GM18519 (cell line): ENCODE measurements at regions not wholly inside any gene's neighbourhood (a gene's known extent, or its start where the extent isn't known, plus 50 kb on each side); places are given as distances from the start of the nearest gene placed in this dataset.

ENCODE experiments used
- ATAC-seq: cut with Tn5 transposase; IDR thresholded peaks from one replicate; pipeline ENCODE4 v1.9.1; 2021; ENCODE audit warnings: mild to moderate bottlenecking, moderate library complexity; ENCODE audit not compliant: unreplicated experiment, low FRiP score

- no peak for ATAC-seq
Observed at GRCh38 chr2:6545336-6545735, 320.4 kb downstream of the CMPK2 start.

GRCh38 chr2:6545795-6546194 lies 319.9 kb downstream of the CMPK2 start:
- ATAC-seq: no peak

GRCh38 chr2:6554466-6554865 lies 311.2 kb downstream of the CMPK2 start:
- no peak for ATAC-seq

- ATAC-seq: no peak
Observed at GRCh38 chr2:6556755-6557154, 309.0 kb downstream of the CMPK2 start.

- no peak for ATAC-seq
Observed at GRCh38 chr2:6557737-6558136, 308.0 kb downstream of the CMPK2 start.

- no peak for ATAC-seq
Observed at GRCh38 chr2:6562771-6563170, 302.9 kb downstream of the CMPK2 start.

- ATAC-seq: no peak
Observed at GRCh38 chr2:6564326-6564725, 301.4 kb downstream of the CMPK2 start.

GRCh38 chr2:6574121-6574520 lies 291.6 kb downstream of the CMPK2 start:
- no peak for ATAC-seq

- no peak for ATAC-seq
Observed at GRCh38 chr2:6576302-6576701, 289.4 kb downstream of the CMPK2 start.

GRCh38 chr2:6577960-6578359 lies 287.7 kb downstream of the CMPK2 start:
- ATAC-seq: no peak

- ATAC-seq: no peak
Observed at GRCh38 chr2:6578416-6578815, 287.3 kb downstream of the CMPK2 start.

- ATAC-seq: no peak
Observed at GRCh38 chr2:6579281-6579680, 286.4 kb downstream of the CMPK2 start.

- no peak for ATAC-seq
Observed at GRCh38 chr2:6580982-6581381, 284.7 kb downstream of the CMPK2 start.

GRCh38 chr2:6589150-6589549 lies 276.6 kb downstream of the CMPK2 start:
- ATAC-seq: no peak

GRCh38 chr2:6590442-6590841 lies 275.3 kb downstream of the CMPK2 start:
- ATAC-seq: no peak

- ATAC-seq: no peak
Observed at GRCh38 chr2:6602471-6602870, 263.2 kb downstream of the CMPK2 start.

GRCh38 chr2:6605836-6606505 lies 259.7 kb downstream of the CMPK2 start:
- ATAC-seq: no peak

GRCh38 chr2:6617794-6618193 lies 247.9 kb downstream of the CMPK2 start:
- ATAC-seq: no peak

GRCh38 chr2:6618201-6618600 lies 247.5 kb downstream of the CMPK2 start:
- no peak for ATAC-seq

GRCh38 chr2:6623746-6624145 lies 242.0 kb downstream of the CMPK2 start:
- no peak for ATAC-seq

GRCh38 chr2:6626401-6627012 lies 239.2 kb downstream of the CMPK2 start:
- no peak for ATAC-seq

GRCh38 chr2:6627316-6627715 lies 238.4 kb downstream of the CMPK2 start:
- no peak for ATAC-seq
